ENCODE measurements at regions not wholly inside any gene's neighbourhood (a gene's known extent, or its start where the extent isn't known, plus 50 kb on each side); places are given as distances from the start of the nearest gene placed in this dataset.

DNA sequence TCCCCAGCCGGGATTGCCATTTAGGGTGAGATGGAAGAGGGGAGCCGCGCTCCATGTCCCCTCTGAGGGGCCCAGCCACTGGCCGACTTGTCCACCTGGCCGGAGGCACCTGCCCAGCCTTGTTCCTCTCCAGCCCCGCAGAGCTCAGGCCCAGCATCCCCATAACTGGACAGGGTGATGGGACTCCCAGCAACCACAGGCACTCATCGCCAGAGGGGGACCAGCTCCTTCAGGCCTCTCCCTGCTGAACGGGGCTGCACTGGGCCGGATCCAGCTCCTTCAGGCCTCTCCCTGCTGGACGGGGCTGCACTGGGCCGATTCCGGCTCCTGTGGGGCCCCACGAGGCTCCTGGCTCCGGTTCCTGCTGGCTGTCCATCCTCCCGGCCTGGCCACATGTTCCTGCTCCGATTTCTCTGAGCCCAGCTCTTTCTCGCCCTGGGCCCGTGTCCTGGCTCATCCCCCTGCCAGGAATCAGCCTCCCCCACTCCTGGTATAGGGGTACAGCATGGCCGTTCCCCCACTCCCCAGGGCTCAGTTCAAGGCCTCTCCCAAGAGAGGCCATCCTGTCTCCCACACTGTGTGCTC is 56.1 kb upstream of the ADGRA1 start:
- no peak for DNase-seq
- H2BK120ac ChIP-seq (ENCODE audit: low read depth, low read length) = no peak overlapping the region
- H3K4me3 ChIP-seq (ENCODE audit: low read length) = no peak overlapping the region
- H3K36me3 ChIP-seq (ENCODE audit: control insufficient read depth, insufficient read depth, low read length) = no peaks in the 10 kb centered on the region
- no peak overlapping the region for H3K4me2 ChIP-seq (ENCODE audit: low read length)
- no peaks in the 10 kb centered on the region for H3K27me3 ChIP-seq (ENCODE audit: insufficient read depth, low read length, poor library complexity)
- H4K5ac ChIP-seq (ENCODE audit: low read length) = no peak overlapping the region
- H2AK5ac ChIP-seq (ENCODE audit: low read length) = no peak overlapping the region
- no peak overlapping the region for H3K56ac ChIP-seq (ENCODE audit: low read length)
- no peak overlapping the region for H2BK15ac ChIP-seq (replicated peaks; ENCODE audit: low read depth)
- no peak overlapping the region for H3K4ac ChIP-seq (ENCODE audit: low read depth, low read length)
- no CpG with 5 or more reads among the region's 19 CpGs for WGBS (ENCODE audit: extremely low coverage, insufficient coverage, low lambda C conversion rate)
- no peak overlapping the region for H4K8ac ChIP-seq (ENCODE audit: low read depth, low read length)
- no peaks in the 10 kb centered on the region for H3K79me1 ChIP-seq (ENCODE audit: low read length)
- no peak overlapping the region for H3K18ac ChIP-seq (ENCODE audit: low read length)
- H3K79me2 ChIP-seq (ENCODE audit: control insufficient read depth, insufficient read depth, low read length) = no peaks in the 10 kb centered on the region
- H3K9ac ChIP-seq (ENCODE audit: low read length) = no peak overlapping the region
- no peak overlapping the region for H2BK5ac ChIP-seq (ENCODE audit: low read length)
- no peak overlapping the region for H3K27ac ChIP-seq (ENCODE audit: low read depth, low read length)
- H3K23ac ChIP-seq (ENCODE audit: low read length) = no peak overlapping the region
- no peaks in the 10 kb centered on the region for H3K4me1 ChIP-seq (ENCODE audit: control insufficient read depth, low read depth, low read length)

- H3K9ac ChIP-seq (ENCODE audit: low read length) = no peak overlapping the region
- no peak overlapping the region for H4K8ac ChIP-seq (ENCODE audit: low read depth, low read length)
- no peak overlapping the region for H2BK5ac ChIP-seq (ENCODE audit: low read length)
- H2BK120ac ChIP-seq (ENCODE audit: low read depth, low read length) = no peak overlapping the region
- no peaks in the 10 kb centered on the region for H3K79me2 ChIP-seq (ENCODE audit: control insufficient read depth, insufficient read depth, low read length)
- no peaks in the 10 kb centered on the region for H3K27me3 ChIP-seq (ENCODE audit: insufficient read depth, low read length, poor library complexity)
- no peak overlapping the region for H3K4me3 ChIP-seq (ENCODE audit: low read length)
- no peak overlapping the region for H2BK15ac ChIP-seq (replicated peaks; ENCODE audit: low read depth)
- H3K4me2 ChIP-seq (ENCODE audit: low read length) = no peak overlapping the region
- no peak overlapping the region for H3K18ac ChIP-seq (ENCODE audit: low read length)
- H3K36me3 ChIP-seq (ENCODE audit: control insufficient read depth, insufficient read depth, low read length) = no peaks in the 10 kb centered on the region
- H2AK5ac ChIP-seq (ENCODE audit: low read length) = no peak overlapping the region
- no peak overlapping the region for H4K5ac ChIP-seq (ENCODE audit: low read length)
- no peaks in the 10 kb centered on the region for H3K4me1 ChIP-seq (ENCODE audit: control insufficient read depth, low read depth, low read length)
- WGBS (ENCODE audit: extremely low coverage, insufficient coverage, low lambda C conversion rate) = no CpG with 5 or more reads among the region's 28 CpGs
- DNase-seq = peak; percentile 40
- H3K27ac ChIP-seq (ENCODE audit: low read depth, low read length) = no peak overlapping the region
- no peaks in the 10 kb centered on the region for H3K79me1 ChIP-seq (ENCODE audit: low read length)
- H3K56ac ChIP-seq (ENCODE audit: low read length) = no peak overlapping the region
- no peak overlapping the region for H3K4ac ChIP-seq (ENCODE audit: low read depth, low read length)
- H3K23ac ChIP-seq (ENCODE audit: low read length) = no peak overlapping the region
Observed at GRCh38 chr10:133030781-133031180, 56.9 kb upstream of the ADGRA1 start.

DNA sequence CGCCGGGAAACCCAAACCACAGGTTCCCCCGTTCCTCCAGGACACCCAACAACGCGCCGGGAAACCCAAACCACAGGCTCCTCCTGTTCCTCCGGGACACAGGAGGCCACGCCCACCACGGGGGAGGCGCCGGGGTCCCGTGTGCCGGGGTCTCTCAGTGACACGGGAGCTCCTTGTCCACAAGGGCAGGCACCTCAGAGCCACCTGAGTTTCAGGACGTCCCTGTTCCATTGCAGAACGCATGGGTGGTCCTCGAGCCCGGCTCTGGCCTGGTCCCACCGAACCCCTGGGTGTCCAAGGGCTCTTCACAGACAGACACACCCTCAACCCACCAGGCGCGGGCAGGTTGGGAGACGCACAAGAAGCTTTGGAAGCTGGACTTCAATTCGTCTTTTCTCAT is 57.6 kb upstream of the ADGRA1 start:
- H3K4me3 ChIP-seq (ENCODE audit: low read length) = no peak overlapping the region
- no peaks in the 10 kb centered on the region for H3K79me2 ChIP-seq (ENCODE audit: control insufficient read depth, insufficient read depth, low read length)
- H3K27ac ChIP-seq (ENCODE audit: low read depth, low read length) = no peak overlapping the region
- H4K5ac ChIP-seq (ENCODE audit: low read length) = no peak overlapping the region
- no peak overlapping the region for H2BK15ac ChIP-seq (replicated peaks; ENCODE audit: low read depth)
- H3K79me1 ChIP-seq (ENCODE audit: low read length) = no peaks in the 10 kb centered on the region
- H3K27me3 ChIP-seq (ENCODE audit: insufficient read depth, low read length, poor library complexity) = no peaks in the 10 kb centered on the region
- H3K23ac ChIP-seq (ENCODE audit: low read length) = no peak overlapping the region
- H3K36me3 ChIP-seq (ENCODE audit: control insufficient read depth, insufficient read depth, low read length) = no peaks in the 10 kb centered on the region
- H3K4ac ChIP-seq (ENCODE audit: low read depth, low read length) = no peak overlapping the region
- H3K18ac ChIP-seq (ENCODE audit: low read length) = no peak overlapping the region
- H2AK5ac ChIP-seq (ENCODE audit: low read length) = no peak overlapping the region
- H3K4me1 ChIP-seq (ENCODE audit: control insufficient read depth, low read depth, low read length) = no peaks in the 10 kb centered on the region
- H2BK5ac ChIP-seq (ENCODE audit: low read length) = no peak overlapping the region
- H2BK120ac ChIP-seq (ENCODE audit: low read depth, low read length) = no peak overlapping the region
- no peak overlapping the region for H3K56ac ChIP-seq (ENCODE audit: low read length)
- no peak overlapping the region for H4K8ac ChIP-seq (ENCODE audit: low read depth, low read length)
- no peak for DNase-seq
- no peak overlapping the region for H3K4me2 ChIP-seq (ENCODE audit: low read length)
- no CpG with 5 or more reads among the region's 23 CpGs for WGBS (ENCODE audit: extremely low coverage, insufficient coverage, low lambda C conversion rate)
- H3K9ac ChIP-seq (ENCODE audit: low read length) = no peak overlapping the region

DNA sequence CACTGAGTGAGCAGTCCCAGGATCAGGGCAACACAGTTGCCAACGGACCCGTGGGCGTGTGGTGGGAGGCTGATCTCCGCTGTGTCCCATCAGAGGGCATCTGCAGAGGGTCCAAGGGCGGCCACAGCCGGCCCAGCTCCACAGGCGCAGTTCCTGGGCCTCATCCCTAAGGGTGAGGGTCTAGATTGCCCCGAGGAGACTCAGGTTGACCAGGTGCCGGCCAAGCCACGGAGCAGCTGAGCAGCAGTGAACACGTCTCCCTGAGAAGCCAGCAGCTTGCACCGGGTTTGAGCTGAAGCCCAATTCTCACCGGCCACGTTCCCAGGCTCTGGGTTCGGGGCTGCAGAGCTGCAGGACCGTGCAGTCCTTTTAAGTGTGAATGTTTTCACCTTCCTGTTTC is 58.8 kb upstream of the ADGRA1 start:
- WGBS (ENCODE audit: extremely low coverage, insufficient coverage, low lambda C conversion rate) = no CpG with 5 or more reads among the region's 16 CpGs
- no peak overlapping the region for H4K8ac ChIP-seq (ENCODE audit: low read depth, low read length)
- H3K4me2 ChIP-seq (ENCODE audit: low read length) = no peak overlapping the region
- H3K4me1 ChIP-seq (ENCODE audit: control insufficient read depth, low read depth, low read length) = no peaks in the 10 kb centered on the region
- H3K56ac ChIP-seq (ENCODE audit: low read length) = no peak overlapping the region
- no peak overlapping the region for H2BK120ac ChIP-seq (ENCODE audit: low read depth, low read length)
- H4K5ac ChIP-seq (ENCODE audit: low read length) = no peak overlapping the region
- DNase-seq = no peak
- H3K27ac ChIP-seq (ENCODE audit: low read depth, low read length) = no peak overlapping the region
- no peak overlapping the region for H3K9ac ChIP-seq (ENCODE audit: low read length)
- H3K27me3 ChIP-seq (ENCODE audit: insufficient read depth, low read length, poor library complexity) = no peaks in the 10 kb centered on the region
- no peak overlapping the region for H2BK15ac ChIP-seq (replicated peaks; ENCODE audit: low read depth)
- no peak overlapping the region for H3K4me3 ChIP-seq (ENCODE audit: low read length)
- H3K23ac ChIP-seq (ENCODE audit: low read length) = no peak overlapping the region
- H3K18ac ChIP-seq (ENCODE audit: low read length) = no peak overlapping the region
- H3K36me3 ChIP-seq (ENCODE audit: control insufficient read depth, insufficient read depth, low read length) = no peaks in the 10 kb centered on the region
- H2AK5ac ChIP-seq (ENCODE audit: low read length) = no peak overlapping the region
- H2BK5ac ChIP-seq (ENCODE audit: low read length) = no peak overlapping the region
- no peaks in the 10 kb centered on the region for H3K79me1 ChIP-seq (ENCODE audit: low read length)
- no peak overlapping the region for H3K4ac ChIP-seq (ENCODE audit: low read depth, low read length)
- no peaks in the 10 kb centered on the region for H3K79me2 ChIP-seq (ENCODE audit: control insufficient read depth, insufficient read depth, low read length)

GRCh38 chr10:133028158-133028557 is 59.6 kb upstream of the ADGRA1 start:
- Histone ChIP-seq H3K9ac (ENCODE audit: low read length) (no peak overlapping the region), H4K8ac (ENCODE audit: low read depth, low read length) (no peak overlapping the region), H3K36me3 (ENCODE audit: control insufficient read depth, insufficient read depth, low read length) (no peaks in the 10 kb centered on the region), H3K18ac (ENCODE audit: low read length) (no peak overlapping the region), H3K4ac (ENCODE audit: low read depth, low read length) (no peak overlapping the region), H3K79me2 (ENCODE audit: control insufficient read depth, insufficient read depth, low read length) (no peaks in the 10 kb centered on the region), H3K79me1 (ENCODE audit: low read length) (no peaks in the 10 kb centered on the region), H3K27me3 (ENCODE audit: insufficient read depth, low read length, poor library complexity) (no peaks in the 10 kb centered on the region), H3K27ac (ENCODE audit: low read depth, low read length) (no peak overlapping the region), H2BK15ac (replicated peaks; ENCODE audit: low read depth) (no peak overlapping the region), H3K23ac (ENCODE audit: low read length) (no peak overlapping the region), H3K4me3 (ENCODE audit: low read length) (no peak overlapping the region), H3K4me1 (ENCODE audit: control insufficient read depth, low read depth, low read length) (no peaks in the 10 kb centered on the region), H2BK120ac (ENCODE audit: low read depth, low read length) (no peak overlapping the region), H3K56ac (ENCODE audit: low read length) (no peak overlapping the region), H2AK5ac (ENCODE audit: low read length) (no peak overlapping the region), H3K4me2 (ENCODE audit: low read length) (no peak overlapping the region), H2BK5ac (ENCODE audit: low read length) (no peak overlapping the region), H4K5ac (ENCODE audit: low read length) (no peak overlapping the region)
- no CpG with 5 or more reads among the region's 1 CpG for WGBS (ENCODE audit: extremely low coverage, insufficient coverage, low lambda C conversion rate)
- DNase-seq = no peak

- Histone ChIP-seq H3K27ac (ENCODE audit: low read depth, low read length) (no peak overlapping the region), H3K23ac (ENCODE audit: low read length) (no peak overlapping the region), H3K79me1 (ENCODE audit: low read length) (no peaks in the 10 kb centered on the region), H3K27me3 (ENCODE audit: insufficient read depth, low read length, poor library complexity) (no peaks in the 10 kb centered on the region), H4K8ac (ENCODE audit: low read depth, low read length) (no peak overlapping the region), H3K56ac (ENCODE audit: low read length) (no peak overlapping the region), H3K36me3 (ENCODE audit: control insufficient read depth, insufficient read depth, low read length) (no peaks in the 10 kb centered on the region), H2BK120ac (ENCODE audit: low read depth, low read length) (no peak overlapping the region), H3K4me3 (ENCODE audit: low read length) (no peak overlapping the region), H3K4ac (ENCODE audit: low read depth, low read length) (no peak overlapping the region), H3K79me2 (ENCODE audit: control insufficient read depth, insufficient read depth, low read length) (no peaks in the 10 kb centered on the region), H2AK5ac (ENCODE audit: low read length) (no peak overlapping the region), H3K9ac (ENCODE audit: low read length) (no peak overlapping the region), H2BK5ac (ENCODE audit: low read length) (no peak overlapping the region), H3K4me1 (ENCODE audit: control insufficient read depth, low read depth, low read length) (no peaks in the 10 kb centered on the region), H4K5ac (ENCODE audit: low read length) (no peak overlapping the region), H3K4me2 (ENCODE audit: low read length) (no peak overlapping the region), H2BK15ac (replicated peaks; ENCODE audit: low read depth) (no peak overlapping the region), H3K18ac (ENCODE audit: low read length) (no peak overlapping the region)
- no peak for DNase-seq
- WGBS (ENCODE audit: extremely low coverage, insufficient coverage, low lambda C conversion rate) = no CpG with 5 or more reads among the region's 13 CpGs
Observed at GRCh38 chr10:133027482-133027881, 60.2 kb upstream of the ADGRA1 start.

Data from mesendoderm (in vitro differentiated cells).